HG03025 (cell line): ENCODE measurements at regions not wholly inside any gene's neighbourhood (a gene's known extent, or its start where the extent isn't known, plus 50 kb on each side); places are given as distances from the start of the nearest gene placed in this dataset.

ENCODE experiments used
- ATAC-seq: cut with Tn5 transposase; IDR thresholded peaks from one replicate; pipeline ENCODE4 v1.9.1; 2021; ENCODE audit warnings: mild to moderate bottlenecking, moderate library complexity; ENCODE audit not compliant: unreplicated experiment, low FRiP score

DNA sequence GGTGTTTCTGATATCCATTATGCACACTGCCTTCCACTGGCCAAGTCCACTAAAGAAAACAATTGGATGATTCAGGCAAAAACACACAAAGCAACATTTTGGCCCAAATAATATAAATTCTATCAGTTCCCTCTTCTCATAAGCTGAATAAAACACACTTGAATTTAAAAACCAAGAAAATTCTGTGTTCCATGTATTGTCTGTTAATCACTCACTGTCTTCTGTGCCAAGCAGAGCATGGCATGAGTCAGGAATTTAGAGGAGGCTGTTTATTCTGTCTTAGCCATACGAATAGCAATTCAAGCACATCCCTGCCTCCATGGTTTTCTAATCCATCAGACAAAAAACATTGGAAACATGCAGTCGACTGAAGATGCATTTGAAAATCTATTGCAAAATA, 215.6 kb upstream of the UMPS start:
- no peak for ATAC-seq

DNA sequence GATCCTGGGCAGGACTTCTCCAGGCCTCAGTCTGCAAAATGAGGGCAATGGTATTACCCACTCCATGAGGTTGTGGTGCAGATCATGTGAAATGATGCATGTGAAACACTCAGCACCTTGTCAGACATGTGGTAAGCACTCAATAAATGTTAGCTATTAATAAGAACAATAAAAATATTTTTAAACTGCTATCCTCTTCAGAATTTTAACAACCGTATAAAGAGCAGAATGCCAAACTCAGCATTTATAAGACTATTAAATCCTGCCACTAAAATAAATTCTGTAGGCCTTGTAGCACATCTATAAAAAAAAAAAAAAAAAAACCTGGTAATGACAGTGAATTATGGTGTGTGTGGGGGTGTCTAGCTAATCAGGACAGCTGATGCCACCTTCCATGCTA, 213.9 kb upstream of the UMPS start:
- ATAC-seq = no peak

DNA sequence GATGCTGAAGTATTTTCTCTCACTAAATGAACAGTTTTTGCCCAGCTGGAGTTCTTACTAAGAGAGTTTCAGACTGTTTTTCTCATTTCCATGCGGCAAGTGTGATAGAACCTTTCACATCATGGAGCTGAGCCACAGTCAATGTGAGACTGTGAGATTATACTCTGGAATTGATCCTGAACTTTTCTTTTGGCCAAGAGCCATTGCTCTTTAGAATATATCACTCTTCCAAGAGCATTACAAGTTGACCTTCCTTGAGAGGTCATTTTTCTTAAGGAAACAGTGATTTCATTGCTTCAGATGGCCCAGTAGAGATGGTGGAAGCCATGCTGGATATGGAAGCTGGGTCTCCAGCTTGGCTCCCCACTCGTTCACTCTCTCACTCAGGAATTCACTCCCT, 212.9 kb upstream of the UMPS start:
- no peak for ATAC-seq

DNA sequence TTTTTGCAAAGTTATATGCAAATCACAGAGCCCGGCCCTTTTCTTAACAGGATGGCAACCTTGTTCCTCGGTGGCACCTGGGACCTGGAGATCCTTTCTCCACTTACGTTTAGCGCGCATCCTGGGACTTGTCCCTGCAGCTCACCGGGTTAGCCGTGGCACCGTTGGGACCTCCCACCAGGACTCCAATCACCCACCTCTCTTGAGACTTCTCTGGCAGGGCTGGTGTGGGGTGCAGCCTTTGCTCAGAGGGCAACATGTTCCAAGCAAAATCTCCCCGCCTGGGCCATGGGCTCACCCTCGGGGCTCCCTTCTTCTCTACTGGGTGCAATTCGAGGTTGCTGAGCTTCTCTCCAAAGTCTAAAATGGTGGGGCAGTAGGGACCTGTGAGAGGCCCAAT, 211.9 kb upstream of the UMPS start:
- no peak for ATAC-seq

DNA sequence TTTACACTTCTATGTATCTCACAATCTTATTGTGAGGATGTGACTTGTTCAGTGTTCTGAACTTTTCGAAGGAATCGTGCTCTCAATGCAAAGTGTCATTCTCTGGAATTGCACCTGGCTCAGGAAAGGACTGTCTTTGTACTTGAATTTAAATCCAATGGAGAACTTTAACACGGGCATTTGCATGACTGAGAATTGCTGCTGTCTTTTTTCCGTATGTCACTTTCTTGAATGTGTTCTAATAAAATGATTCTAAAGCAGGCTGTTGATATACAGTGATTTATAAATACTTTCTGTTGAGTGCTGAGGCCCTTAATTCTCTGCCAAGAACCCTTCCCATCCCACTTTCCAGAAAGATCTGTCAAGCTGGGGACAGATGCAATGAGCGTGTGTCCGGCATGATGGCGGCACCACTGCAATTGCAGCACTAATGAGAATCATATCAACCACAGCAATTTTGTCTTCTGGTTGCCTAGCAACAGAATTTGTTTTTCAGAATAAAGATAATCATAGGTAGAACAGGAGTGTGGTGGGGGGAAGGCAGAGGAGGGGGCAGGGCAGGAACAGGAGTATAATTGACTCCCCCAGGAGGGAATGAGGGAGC, 210.6 kb upstream of the UMPS start:
- ATAC-seq = no peak

DNA sequence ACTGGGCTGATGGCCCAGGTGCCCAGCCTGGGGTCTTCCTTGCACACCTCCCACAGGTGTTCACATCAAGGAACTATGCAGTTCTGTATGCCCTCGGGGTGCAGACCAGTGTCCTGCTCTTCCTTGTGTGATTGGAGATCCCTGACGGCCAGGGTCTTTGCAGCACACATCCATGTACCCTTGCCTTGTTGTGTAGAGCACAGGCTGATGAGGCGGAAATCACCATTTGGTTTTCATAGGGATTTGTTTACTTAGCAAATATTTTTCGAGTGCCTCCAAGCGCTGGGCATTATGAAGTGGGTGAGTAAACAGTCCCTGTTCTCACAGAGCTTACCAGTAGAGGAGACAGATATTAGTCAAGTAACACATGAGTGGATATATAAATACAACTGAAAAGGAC, 209.3 kb upstream of the UMPS start:
- ATAC-seq = no peak

DNA sequence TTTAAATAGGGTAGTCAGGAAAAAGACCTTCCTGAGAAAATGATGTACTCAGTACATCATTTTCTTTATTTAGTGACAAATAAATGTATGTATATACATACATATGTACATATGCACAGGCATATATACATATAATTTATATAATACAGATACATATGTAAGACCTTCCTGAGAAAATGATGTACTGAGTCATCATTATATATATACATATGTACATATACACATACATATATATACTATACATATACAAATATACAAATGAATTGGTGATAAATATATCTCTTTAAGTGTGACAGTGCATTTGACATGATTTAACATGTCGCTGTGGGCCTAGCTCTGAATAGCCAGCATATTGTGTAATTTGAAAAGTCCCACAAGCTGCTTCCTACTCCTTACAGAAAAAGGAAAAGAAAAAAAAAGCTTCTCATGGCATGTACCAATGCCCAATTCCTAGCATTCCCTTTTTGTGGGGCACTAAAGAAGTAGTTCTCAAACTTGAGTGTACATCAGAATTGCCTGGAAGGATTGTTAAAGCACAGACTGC, 208.1 kb upstream of the UMPS start:
- no peak for ATAC-seq

DNA sequence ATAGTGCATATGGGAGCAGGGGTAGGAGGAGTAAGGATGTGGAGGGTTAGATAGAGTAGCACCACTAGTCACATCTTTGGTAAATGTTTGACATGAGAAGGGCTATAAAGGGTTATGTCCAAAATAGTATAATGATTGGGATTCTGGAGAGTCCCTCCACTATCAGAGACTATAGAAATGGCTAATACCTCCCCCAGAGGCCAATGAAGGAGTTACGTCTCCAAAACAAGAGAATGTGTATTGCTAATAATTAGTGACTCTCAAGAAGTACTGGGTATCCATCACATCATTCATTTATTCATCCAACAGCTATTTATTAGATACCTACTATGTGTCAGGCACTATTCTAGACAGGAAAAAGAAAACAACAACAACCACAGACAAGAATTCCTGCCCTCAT, 203.7 kb upstream of the UMPS start:
- no peak for ATAC-seq

DNA sequence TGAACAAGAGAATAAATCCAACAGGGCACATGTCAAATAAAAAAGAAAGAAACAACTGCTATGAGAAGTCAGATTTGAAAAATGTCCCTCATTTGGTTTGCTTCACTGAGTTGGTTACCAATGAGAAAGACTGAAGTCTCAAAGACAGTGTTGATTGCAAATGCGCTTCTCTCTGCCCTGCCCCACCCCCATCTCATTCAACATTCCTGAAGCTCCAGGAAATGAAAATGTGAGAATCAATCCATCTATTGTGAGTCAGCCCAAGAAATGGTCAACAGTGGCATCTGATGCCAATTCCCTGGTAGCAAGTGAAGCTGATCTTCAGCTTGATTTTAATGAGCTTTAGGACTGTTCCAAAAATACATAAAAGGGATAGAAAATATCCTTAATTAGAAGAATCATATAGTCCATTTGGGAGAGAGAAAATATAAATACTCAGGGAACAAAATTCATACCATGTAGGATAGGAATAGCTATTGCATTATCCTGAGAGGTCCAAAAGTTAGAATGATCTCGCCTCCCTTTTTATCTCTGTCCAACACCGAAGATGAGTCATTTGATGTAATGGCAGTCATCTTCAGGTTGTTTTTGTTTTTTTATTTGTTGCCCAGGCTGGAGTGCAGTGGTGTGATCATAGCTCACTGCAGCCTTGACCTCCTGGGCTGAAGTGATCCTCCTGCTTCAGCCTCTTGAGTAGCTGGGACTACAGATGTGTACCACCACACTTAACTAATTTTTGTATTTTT, 200.3 kb upstream of the UMPS start:
- no peak for ATAC-seq

DNA sequence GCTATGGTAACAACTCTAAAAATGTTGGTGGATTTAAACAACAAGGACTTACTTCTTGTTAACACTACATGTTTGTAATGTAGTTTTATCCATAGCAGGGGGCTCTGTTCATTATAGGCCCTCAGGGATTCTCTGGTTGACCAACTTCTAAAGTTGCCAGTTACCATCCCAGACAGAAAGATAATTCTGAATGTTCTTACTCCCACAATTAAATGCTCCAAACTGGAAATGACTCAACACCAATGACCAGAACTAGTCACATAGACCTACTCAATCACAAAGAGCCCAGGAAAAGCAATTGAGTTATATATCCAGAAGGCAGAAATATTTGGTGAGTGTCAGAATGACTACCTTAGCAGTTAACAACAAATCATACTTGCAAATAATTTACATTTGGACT, 199.3 kb upstream of the UMPS start:
- ATAC-seq = no peak

DNA sequence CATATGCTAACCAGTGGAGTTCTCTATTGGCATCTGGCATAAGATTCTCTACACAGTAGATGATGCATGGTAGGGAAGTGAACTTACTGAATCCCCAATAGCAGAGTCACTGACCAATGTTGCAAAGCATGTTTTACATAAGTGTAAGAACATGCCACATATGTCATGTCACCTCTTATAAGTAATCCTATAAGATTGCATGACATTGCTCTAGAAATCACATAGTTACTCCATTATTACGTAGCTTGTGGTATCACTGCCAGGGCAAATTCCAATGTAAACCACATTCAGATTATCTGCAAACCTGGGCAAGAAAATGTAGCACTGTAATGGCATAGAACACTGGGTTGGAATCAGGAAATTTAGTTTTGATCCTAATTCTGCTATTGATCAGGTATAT, 198.2 kb upstream of the UMPS start:
- no peak for ATAC-seq

DNA sequence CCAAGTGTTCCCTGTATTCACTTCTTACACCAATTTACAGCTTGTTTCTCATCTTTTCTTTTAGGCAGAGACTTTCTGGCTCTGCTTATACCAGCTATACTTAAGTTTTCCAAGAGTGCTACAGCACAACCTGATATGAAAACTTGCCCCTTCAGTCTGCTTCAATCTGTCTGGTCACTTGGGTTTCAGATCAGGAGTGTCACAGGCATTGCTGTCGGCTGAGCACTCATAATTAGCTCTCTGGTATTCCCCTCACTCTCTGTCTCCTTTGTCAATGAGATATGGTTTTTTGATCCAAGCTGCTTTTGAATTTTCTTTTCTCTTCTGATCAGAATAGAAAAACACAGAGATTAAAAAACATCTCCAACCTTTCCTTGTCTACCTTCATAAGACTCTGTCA, 194.9 kb upstream of the UMPS start:
- no peak for ATAC-seq

DNA sequence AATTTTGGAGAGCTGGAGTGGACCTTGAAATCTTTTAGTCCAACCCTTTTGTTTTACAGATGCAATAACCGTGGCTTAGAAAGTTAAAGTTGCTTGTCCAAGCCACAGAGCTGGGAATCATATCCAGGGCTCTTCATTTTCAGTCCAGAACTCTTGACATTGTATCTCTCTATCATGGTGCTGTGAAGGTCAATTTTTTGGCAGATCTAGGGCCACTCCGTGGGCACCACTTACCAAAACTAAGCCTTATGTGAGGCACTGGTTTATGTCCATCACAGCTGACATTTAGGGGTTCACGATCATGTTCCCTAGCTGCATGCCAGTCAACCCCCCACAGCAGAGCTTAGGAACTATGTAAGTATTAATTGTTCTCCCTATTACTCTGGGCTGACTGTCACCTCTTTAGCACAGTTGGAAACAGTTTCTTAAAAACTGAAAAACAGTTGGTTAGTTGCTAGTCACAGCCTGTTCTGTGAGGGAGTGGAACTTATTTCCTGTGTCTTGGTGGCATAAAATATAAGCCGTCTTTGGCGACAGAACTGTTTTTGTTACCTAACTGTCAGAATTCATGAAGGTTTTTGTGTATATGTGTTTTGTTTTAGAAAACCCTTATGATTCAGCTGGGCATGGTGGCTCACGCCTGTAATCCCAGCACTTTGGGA, 189.6 kb upstream of the UMPS start:
- no peak for ATAC-seq

DNA sequence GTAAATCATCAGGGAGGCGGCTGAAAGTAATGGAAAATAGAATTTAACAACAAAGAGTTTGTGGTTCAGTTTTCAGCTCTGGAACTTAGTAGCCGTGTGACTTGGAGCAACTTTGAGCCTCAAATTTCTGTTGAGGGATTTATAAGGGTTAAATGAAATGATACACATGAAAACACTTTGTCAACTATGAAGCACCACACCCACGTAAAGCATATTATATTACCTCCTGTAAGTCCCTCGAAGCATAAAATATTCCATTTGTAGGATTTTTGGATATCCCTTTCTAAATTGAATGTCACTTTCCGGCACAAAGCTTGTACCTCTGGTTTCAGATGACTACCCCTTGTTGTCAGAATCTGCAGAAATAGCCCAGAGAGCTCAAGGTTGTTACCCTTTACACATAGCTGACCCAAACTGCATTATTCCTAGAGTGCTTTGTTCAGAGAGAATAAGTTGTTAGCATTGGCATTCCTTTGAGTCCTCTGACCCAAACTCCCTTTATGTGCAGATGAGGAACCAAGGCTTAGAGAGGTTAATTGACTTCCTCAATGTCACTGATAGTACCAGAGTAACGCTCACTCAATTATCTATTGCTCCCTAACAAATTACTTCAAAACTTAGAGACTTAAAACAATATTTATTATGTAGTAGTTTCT, 187.9 kb upstream of the UMPS start:
- no peak for ATAC-seq

DNA sequence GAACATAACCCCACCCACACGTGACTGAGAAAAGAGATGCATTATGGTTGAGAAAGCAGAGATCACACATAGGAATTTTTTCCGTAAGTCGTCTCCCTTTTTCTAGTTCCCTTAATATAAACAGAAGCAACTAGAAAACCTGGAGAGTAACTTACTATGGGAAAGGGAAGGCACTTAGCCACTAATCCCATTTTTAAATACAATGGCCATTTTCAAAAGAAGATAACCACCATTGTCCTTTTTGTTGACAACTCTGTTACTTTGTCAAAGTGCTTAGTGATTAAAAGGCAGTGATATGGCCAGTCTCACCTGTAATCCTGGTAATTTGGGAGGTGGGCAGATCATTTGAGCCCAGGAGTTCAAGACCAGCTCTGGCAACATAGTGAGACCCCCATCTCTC, 184.4 kb upstream of the UMPS start:
- no peak for ATAC-seq

DNA sequence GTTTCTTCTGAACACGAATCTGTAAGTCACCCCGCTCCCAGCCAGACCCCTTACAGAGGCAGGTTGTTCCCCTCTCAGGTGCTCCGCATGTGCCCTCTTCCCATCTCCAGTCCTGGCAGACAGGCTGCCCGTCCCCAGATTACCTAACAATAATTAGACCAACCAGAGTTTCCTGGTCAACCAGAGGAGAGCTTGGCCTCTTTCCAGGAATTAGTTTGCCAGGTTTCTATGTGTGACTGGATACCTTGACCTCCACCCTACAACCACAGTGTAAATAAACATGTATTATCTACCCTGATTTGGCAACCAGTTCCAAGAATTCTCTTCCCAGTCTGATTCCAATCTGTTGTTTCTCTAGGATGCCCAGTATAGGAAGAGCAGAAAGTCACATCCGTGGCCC, 178.0 kb upstream of the UMPS start:
- ATAC-seq = no peak

DNA sequence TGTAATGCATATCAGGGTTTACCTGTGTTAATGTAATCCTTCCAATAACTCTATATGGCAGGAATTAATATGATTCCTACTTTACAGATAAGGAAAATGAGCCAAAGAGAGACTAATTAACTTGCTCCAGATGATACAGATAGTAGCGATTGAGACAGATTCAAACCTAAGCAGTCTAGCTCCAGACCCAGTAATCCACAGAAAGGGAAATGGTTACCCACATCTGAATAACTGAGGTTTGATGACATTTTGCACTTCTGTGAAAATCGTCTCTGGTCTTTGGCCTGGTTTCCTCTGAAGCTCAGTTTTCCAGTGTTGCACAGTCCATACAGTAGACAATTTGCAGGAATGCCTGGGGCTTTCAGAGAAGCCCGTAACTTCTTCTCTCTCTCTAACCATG, 177.1 kb upstream of the UMPS start:
- no peak for ATAC-seq

DNA sequence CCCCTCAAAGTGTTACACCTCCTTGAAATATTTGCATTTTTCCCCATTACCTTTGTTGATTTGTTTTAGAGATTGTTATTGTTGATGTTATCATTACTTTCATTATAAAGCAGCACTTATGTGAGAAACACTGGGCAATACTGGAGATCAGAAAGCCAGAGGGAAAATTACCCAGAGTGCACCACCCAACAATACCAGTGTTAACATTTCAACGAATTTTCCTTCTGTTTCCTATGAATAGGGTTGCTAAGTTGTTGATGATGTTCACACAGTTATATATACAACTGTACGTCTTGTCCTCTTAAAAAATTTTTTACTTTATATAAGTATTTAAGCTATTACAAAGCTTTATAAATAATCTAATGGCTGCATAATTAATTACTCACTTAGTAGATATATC, 173.6 kb upstream of the UMPS start:
- ATAC-seq = no peak

DNA sequence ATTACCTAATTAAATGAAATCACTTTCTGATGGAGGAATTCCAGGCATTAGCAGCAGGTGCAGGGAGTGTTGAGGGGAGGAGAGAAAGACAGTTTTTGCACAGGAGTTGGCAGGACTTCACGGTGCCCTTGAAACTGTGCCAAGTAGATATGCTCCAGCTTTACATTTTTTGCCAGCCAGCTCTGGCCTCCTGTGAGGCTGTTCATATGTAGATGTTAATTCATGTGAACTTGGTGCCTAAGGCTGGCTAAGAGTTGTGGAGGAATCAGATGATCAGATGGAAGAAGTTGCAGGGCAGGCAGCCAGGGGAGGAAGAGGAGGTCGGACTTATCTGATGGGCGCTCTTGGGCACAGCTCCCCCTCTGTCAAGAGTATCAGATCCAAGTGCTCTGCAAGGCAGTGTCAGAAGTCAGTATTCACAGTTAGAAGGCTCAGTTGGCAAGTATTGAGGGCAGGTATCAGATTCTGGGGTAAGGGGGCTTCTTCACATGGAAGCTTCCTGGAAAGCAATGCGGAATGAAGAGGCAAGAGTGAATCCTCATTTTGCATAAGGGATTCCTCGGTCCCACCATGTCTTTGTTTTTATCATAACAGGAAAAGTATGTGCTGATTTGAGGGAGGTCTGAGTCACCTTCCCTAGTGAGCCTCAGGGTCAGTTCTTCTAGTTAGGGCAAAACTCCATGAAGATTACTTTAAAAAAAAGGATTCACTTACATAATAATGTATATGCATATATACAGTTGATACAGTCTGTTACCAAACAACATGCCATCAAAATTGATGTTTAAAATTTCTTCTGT, 172.6 kb upstream of the UMPS start:
- ATAC-seq = no peak

DNA sequence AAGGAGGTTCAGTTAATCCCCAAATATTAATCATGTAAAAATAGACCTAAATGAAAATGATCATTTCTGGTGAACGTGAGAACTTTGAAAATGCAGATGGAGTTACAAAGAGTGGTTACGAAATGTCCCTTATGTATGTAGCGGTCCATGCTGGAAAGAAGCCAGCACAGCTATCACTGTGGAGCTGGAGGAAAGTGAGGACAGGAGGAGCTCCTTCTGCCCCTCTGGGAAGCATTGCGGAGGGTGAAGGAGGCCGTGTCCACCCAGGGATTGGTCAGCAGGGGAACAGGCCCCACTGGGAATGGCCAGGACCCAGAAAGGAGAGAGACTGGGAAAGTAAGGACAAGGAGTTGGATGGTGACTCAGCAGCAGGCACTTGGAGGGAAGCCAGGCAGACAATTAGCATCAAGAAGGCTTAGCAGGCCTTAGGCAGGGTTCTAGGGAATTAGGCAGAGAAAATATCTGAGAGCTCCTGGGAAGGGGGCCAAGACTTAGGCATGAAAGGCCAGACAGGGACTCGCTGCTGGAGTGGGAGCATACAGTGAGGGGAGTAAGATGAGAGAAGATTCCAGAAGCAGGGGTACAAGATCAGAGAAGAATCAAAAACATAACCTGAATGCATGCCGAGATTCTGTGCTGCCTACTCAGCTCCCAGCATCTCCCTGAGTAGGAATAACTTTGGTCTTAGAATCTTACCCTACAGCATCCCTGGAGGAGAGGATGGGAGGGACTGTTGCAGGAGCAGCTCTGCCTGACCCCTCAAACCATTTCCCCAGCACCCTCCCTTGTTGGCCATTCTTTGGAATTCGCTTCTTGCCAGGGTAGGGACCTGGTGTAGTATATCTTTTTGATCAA, 171.0 kb upstream of the UMPS start:
- no peak for ATAC-seq
